Vagina (tissue), 2 donors: ENCODE measurements at regions not wholly inside any gene's neighbourhood (a gene's known extent, or its start where the extent isn't known, plus 50 kb on each side); places are given as distances from the start of the nearest gene placed in this dataset.

Experiments
- DNase-seq, 2 donors: peaks; one replicate each; pipeline ENCODE4 v3.0.0-alpha.2; 2017; ENCODE audit errors: extremely low spot score in 2 of 2
- H3K27ac ChIP-seq: fragments of 200-600 bp; sonication (generic); one replicate; pipeline ENCODE4 v1.5.1; 2019
- H3K27me3 ChIP-seq: fragments of 200-600 bp; sonication (generic); one replicate; pipeline ENCODE4 v1.5.1; 2019
- H3K36me3 ChIP-seq, 2 donors: fragments of 200-600 bp; sonication (generic); one replicate each; pipeline ENCODE4 v1.5.1; 2017 to 2019
- H3K4me1 ChIP-seq: fragments of 200-600 bp; sonication (generic); one replicate; pipeline ENCODE4 v1.5.1; 2019
- H3K4me3 ChIP-seq, 2 donors: fragments of 200-600 bp; sonication (generic); 1 replicate in 1 of 2; 2 replicates in 1 of 2; pipeline ENCODE4 v1.5.1; 2016 to 2019
- H3K9me3 ChIP-seq: fragments of 200-600 bp; sonication (generic); one replicate; pipeline ENCODE4 v1.5.1; 2019
- CTCF ChIP-seq, 3 experiments: fragments of 450-650 bp in 2 of 3; fragments of 200-600 bp in 1 of 3; sonication (generic) in 1 of 3; IDR thresholded peaks; one replicate each; pipeline ENCODE4 v1.5.1; 2017 to 2019; ENCODE audit warnings: antibody characterized with exemption in 3 of 3, mild to moderate bottlenecking in 2 of 3, moderate library complexity in 2 of 3
- POLR2A ChIP-seq, 2 donors: fragments of 450-650 bp; IDR thresholded peaks; one replicate each; pipeline ENCODE4 v1.6.1; 2017; ENCODE audit warnings: antibody characterized with exemption in 2 of 2, mild to moderate bottlenecking in 2 of 2, moderate library complexity in 2 of 2
- POLR2AphosphoS5 ChIP-seq, 2 donors: sonication (generic); formaldehyde crosslinking; IDR thresholded peaks; one replicate each; pipeline ENCODE4 v1.9.0; 2017; ENCODE audit warnings: antibody characterized with exemption in 2 of 2, mild to moderate bottlenecking in 2 of 2, low read depth in 1 of 2; ENCODE audit not compliant: insufficient read depth in 1 of 2
- intact Hi-C: fragments of 100-400 bp; cut with DNase I; formaldehyde crosslinking; loops from one replicate; pipeline ENCODE4 v1.15.1; 2023

GRCh38 chr3:153348457-153349107, 186.6 kb downstream of the RAP2B start:
- Histone ChIP-seq H3K27ac (no peak overlapping the region), H3K9me3 (no peaks in the 10 kb centered on the region), H3K27me3 (no peaks in the 10 kb centered on the region), H3K4me3 (no peak overlapping the region), H3K36me3 (no peaks in the 10 kb centered on the region), H3K4me1 (no peaks in the 10 kb centered on the region)
- no peak for DNase-seq
- intact Hi-C loops: no loop called here
- no peak for TF ChIP-seq POLR2AphosphoS5 (IDR thresholded peaks at IDR 0.05; ENCODE audit: insufficient read depth in 1 of 2, low read depth in 1 of 2)
- TF ChIP-seq POLR2A (IDR thresholded peaks at IDR 0.05): no peak
- TF ChIP-seq CTCF (IDR thresholded peaks at IDR 0.05): no peak

- no peaks in the 10 kb centered on the region for H3K27me3 ChIP-seq
- H3K9me3 ChIP-seq: no peaks in the 10 kb centered on the region
- no peak overlapping the region for H3K27ac ChIP-seq
- no peak overlapping the region for H3K4me3 ChIP-seq
- TF ChIP-seq POLR2AphosphoS5 (IDR thresholded peaks at IDR 0.05; ENCODE audit: insufficient read depth in 1 of 2, low read depth in 1 of 2) (no peak), POLR2A (IDR thresholded peaks at IDR 0.05) (no peak), CTCF (IDR thresholded peaks at IDR 0.05) (no peak)
- intact Hi-C loops: no loop called here
- no peak for DNase-seq
- no peaks in the 10 kb centered on the region for H3K4me1 ChIP-seq
- H3K36me3 ChIP-seq: no peaks in the 10 kb centered on the region
Observed at GRCh38 chr3:153349108-153349499, 187.1 kb downstream of the RAP2B start.

GRCh38 chr3:153350420-153350819, 188.4 kb downstream of the RAP2B start:
- no peak overlapping the region for H3K27ac ChIP-seq
- no peaks in the 10 kb centered on the region for H3K4me1 ChIP-seq
- no peak overlapping the region for H3K4me3 ChIP-seq
- H3K27me3 ChIP-seq: no peaks in the 10 kb centered on the region
- no peaks in the 10 kb centered on the region for H3K36me3 ChIP-seq
- no peaks in the 10 kb centered on the region for H3K9me3 ChIP-seq
- no peak for DNase-seq
- TF ChIP-seq POLR2AphosphoS5 (IDR thresholded peaks at IDR 0.05; ENCODE audit: insufficient read depth in 1 of 2, low read depth in 1 of 2): no peak
- no peak for TF ChIP-seq POLR2A (IDR thresholded peaks at IDR 0.05)
- TF ChIP-seq CTCF (IDR thresholded peaks at IDR 0.05): no peak
- intact Hi-C loops: no loop called here

- Histone ChIP-seq H3K4me1 (no peaks in the 10 kb centered on the region), H3K27me3 (no peaks in the 10 kb centered on the region), H3K9me3 (no peaks in the 10 kb centered on the region), H3K27ac (no peak overlapping the region), H3K36me3 (no peaks in the 10 kb centered on the region), H3K4me3 (no peak overlapping the region)
- DNase-seq: no peak
- intact Hi-C loops: no loop called here
- no peak for TF ChIP-seq POLR2A (IDR thresholded peaks at IDR 0.05)
- no peak for TF ChIP-seq CTCF (IDR thresholded peaks at IDR 0.05)
- no peak for TF ChIP-seq POLR2AphosphoS5 (IDR thresholded peaks at IDR 0.05; ENCODE audit: insufficient read depth in 1 of 2, low read depth in 1 of 2)
Observed at GRCh38 chr3:153354641-153355040, 192.6 kb downstream of the RAP2B start.

GRCh38 chr3:153355559-153355958, 193.5 kb downstream of the RAP2B start:
- H3K36me3 ChIP-seq: no peaks in the 10 kb centered on the region
- no peak overlapping the region for H3K27ac ChIP-seq
- H3K27me3 ChIP-seq: no peaks in the 10 kb centered on the region
- H3K4me1 ChIP-seq: no peaks in the 10 kb centered on the region
- H3K4me3 ChIP-seq: no peak overlapping the region
- intact Hi-C loops: no loop called here
- no peak for DNase-seq
- TF ChIP-seq CTCF (IDR thresholded peaks at IDR 0.05) (no peak), POLR2AphosphoS5 (IDR thresholded peaks at IDR 0.05; ENCODE audit: insufficient read depth in 1 of 2, low read depth in 1 of 2) (no peak), POLR2A (IDR thresholded peaks at IDR 0.05) (no peak)
- no peaks in the 10 kb centered on the region for H3K9me3 ChIP-seq
